Upper lobe of right lung (tissue), 1 donor: ENCODE measurements at regions not wholly inside any gene's neighbourhood (a gene's known extent, or its start where the extent isn't known, plus 50 kb on each side); places are given as distances from the start of the nearest gene placed in this dataset.

Source experiments
- ATAC-seq: fragments of 200-7000 bp; cut with Tn5 transposase; one replicate; pipeline ENCODE4 v1.9.1; 2020; ENCODE audit warnings: mild to moderate bottlenecking, moderate library complexity
- DNase-seq: peaks from one replicate; pipeline ENCODE4 v3.0.0-alpha.2; 2020
- H3K27ac ChIP-seq: fragments of 200-600 bp; one replicate; pipeline ENCODE4 v1.8.0; 2022
- H3K27me3 ChIP-seq: fragments of 200-600 bp; one replicate; pipeline ENCODE4 v1.8.0; 2022; ENCODE audit warnings: mild to moderate bottlenecking
- H3K36me3 ChIP-seq: fragments of 200-600 bp; one replicate; pipeline ENCODE4 v1.8.0; 2022
- H3K4me1 ChIP-seq: fragments of 200-600 bp; one replicate; pipeline ENCODE4 v1.8.0; 2022
- H3K4me3 ChIP-seq: fragments of 200-600 bp; one replicate; pipeline ENCODE4 v1.8.0; 2022; ENCODE audit warnings: mild to moderate bottlenecking
- H3K9me3 ChIP-seq: fragments of 200-600 bp; one replicate; pipeline ENCODE4 v1.8.0; 2022
- CTCF ChIP-seq: fragments of 200-600 bp; IDR thresholded peaks from one replicate; pipeline ENCODE4 v1.8.0; 2022; ENCODE audit warnings: antibody characterized with exemption
- intact Hi-C: fragments of 100-400 bp; cut with DNase I; formaldehyde crosslinking; loops from one replicate; pipeline ENCODE4 v1.11.0; 2022
- donor health status: DM: no; HTN: yes; CAD: no; lungs with severe emphysema.

DNA sequence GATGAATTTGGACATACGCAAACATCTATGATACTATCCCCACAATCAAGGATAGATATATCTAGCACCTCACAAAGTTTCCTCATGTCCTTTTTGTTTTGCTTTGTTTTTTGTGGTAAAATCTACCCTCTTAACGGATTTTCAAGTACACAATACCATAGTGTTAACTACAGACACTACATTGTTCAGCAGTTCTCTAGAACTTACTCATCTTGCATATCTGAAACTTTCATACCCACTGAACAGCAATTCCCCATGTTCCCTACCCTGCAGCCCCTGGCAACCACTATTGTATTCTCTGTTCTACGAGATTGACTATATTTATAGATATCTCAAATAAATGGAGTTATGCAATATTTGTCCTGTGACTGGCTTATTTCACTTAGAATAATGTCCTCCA is 58.1 kb upstream of the TJP1 start:
- intact Hi-C loops = no loop called here
- ATAC-seq (no peak), DNase-seq (no peak)
- no peaks in the 10 kb centered on the region for H3K27me3 ChIP-seq
- no peak for TF ChIP-seq CTCF
- H3K4me1 ChIP-seq = no peaks in the 10 kb centered on the region
- no peaks in the 10 kb centered on the region for H3K9me3 ChIP-seq
- H3K36me3 ChIP-seq = no peaks in the 10 kb centered on the region
- no peak overlapping the region for H3K27ac ChIP-seq
- H3K4me3 ChIP-seq = no peak overlapping the region

- Histone ChIP-seq H3K27me3 (no peaks in the 10 kb centered on the region), H3K4me1 (no peaks in the 10 kb centered on the region), H3K9me3 (no peaks in the 10 kb centered on the region), H3K27ac (no peak overlapping the region), H3K4me3 (no peak overlapping the region), H3K36me3 (no peaks in the 10 kb centered on the region)
- intact Hi-C loops = no loop called here
- ATAC-seq (no peak), DNase-seq (no peak)
- no peak for TF ChIP-seq CTCF
These were observed 52.7 kb upstream of the TJP1 start for GRCh38 chr15:29874977-29875376.

DNA sequence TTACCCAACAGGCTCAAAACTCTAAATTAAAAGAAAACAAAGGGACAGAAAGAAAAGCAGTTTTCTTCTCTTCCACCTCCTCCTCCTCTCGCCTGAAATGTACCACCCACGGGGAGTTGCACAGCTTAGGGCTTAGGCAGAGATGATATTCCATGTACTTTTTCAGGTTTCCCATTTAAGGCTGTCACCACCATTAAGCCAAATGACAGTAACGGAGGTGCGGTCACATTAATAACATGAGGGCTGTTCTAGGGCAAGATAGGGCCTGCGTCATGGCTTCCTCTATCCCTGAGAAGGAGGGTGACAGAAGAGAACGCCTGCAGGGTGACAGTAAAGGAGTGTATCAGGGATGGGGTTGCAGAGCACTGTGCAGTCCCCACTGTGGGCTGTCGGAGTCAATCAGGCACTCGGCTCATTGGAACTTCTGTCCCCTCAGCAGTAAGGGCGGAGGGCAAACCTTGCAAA is 51.7 kb upstream of the TJP1 start:
- intact Hi-C loops = no loop called here
- TF ChIP-seq CTCF = no peak
- DNase-seq = no peak
- no peaks in the 10 kb centered on the region for H3K4me1 ChIP-seq
- H3K36me3 ChIP-seq = no peaks in the 10 kb centered on the region
- no peak for ATAC-seq
- H3K27ac ChIP-seq = no peak overlapping the region
- no peaks in the 10 kb centered on the region for H3K27me3 ChIP-seq
- H3K9me3 ChIP-seq = no peaks in the 10 kb centered on the region
- no peak overlapping the region for H3K4me3 ChIP-seq

DNA sequence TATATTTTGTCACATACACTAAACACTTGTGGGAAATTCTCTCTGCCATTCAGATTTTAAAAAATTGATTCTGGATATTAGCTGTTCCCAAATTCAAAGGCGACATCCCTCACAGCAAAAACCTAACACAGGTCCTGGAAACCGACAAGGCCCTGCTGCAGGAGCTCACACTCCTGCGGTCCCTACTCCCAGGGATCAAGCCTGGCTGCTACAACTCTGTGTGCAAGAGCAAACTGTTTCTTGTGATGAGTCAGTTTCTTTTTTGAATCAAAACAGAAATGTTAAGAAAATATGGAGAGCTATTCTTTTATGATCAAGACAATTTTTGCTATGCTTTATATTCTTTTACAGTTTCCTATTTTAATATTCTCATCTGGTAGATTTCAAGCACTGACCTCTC is 51.0 kb upstream of the TJP1 start:
- Histone ChIP-seq H3K4me3 (no peak overlapping the region), H3K27ac (no peak overlapping the region), H3K36me3 (no peaks in the 10 kb centered on the region), H3K27me3 (no peaks in the 10 kb centered on the region), H3K9me3 (no peaks in the 10 kb centered on the region), H3K4me1 (no peaks in the 10 kb centered on the region)
- no peak for TF ChIP-seq CTCF
- intact Hi-C loops = no loop called here
- no peak for ATAC-seq
- no peak for DNase-seq

DNA sequence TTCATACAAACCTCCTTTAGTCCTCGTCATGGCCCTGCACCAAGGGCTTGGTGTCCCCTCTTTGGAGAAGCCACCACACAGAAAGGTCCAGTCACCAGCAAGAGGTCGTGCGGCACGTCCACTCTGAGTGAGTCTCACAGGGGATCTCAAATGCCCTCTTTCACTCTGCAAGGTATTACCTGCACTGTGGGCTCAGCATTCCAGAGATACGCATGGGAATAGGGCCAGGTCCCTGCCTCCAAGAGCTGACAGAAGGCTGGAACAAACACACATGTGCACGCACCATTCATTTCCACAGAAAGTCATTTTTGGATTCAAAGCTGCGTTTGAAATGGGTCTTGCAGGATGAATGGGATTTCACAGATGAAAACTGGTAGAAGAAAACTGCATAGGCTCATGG is 50.4 kb upstream of the TJP1 start:
- Histone ChIP-seq H3K9me3 (no peaks in the 10 kb centered on the region), H3K36me3 (no peaks in the 10 kb centered on the region), H3K27me3 (no peaks in the 10 kb centered on the region), H3K4me3 (no peak overlapping the region), H3K4me1 (no peaks in the 10 kb centered on the region), H3K27ac (no peak overlapping the region)
- intact Hi-C loops = no loop called here
- DNase-seq (no peak), ATAC-seq (peak; percentile 52)
- no peak for TF ChIP-seq CTCF
